HepG2 (cell line): ENCODE measurements at regions not wholly inside any gene's neighbourhood (a gene's known extent, or its start where the extent isn't known, plus 50 kb on each side); places are given as distances from the start of the nearest gene placed in this dataset.

Experiments used
- ATAC-seq: fragments of 200-7000 bp; cut with Tn5 transposase; 3 replicates; pipeline ENCODE4 v1.9.1; 2020; ENCODE audit warnings: mild to moderate bottlenecking, moderate library complexity
- BruUV-seq: library from RNA; stranded (reverse); fragments of 400-500 nt; replicated peaks from 2 replicates; lab custom pipeline; 2021; lab: Mats Ljungman, UMichigan
- CTCF ChIA-PET: fragments of 300-600 bp; formaldehyde crosslinking; extraction: SDS; loops from one replicate; lab custom pipeline; 2021; ENCODE audit warnings: low total read pairs, inconsistent platforms, low intra/inter-chr PET ratio; lab: Yijun Ruan, JAX
- POLR2A ChIA-PET: fragments of 350-600 bp; sonication (Branson Sonifier 250); formaldehyde crosslinking; loops from one replicate; lab custom pipeline; 2020; ENCODE audit warnings: antibody characterized with exemption, inconsistent platforms; lab: Yijun Ruan, JAX
- DNase-seq: peaks from one replicate; pipeline ENCODE4 v3.0.0-alpha.2; 2015; ENCODE audit warnings: low spot score
- FAIRE-seq: peaks from 3 replicates; lab custom pipeline; 2011; peaks lifted over from hg19 to GRCh38; lab: Jason Lieb, UNC
- H2AFZ ChIP-seq: one replicate; pipeline ENCODE4 v1.6.1; 2011; ENCODE audit warnings: low read length, inconsistent platforms
- H3K27ac ChIP-seq: fragments of 300-600 bp; 3 replicates; pipeline ENCODE4 v1.8.0; 2011; ENCODE audit warnings: mixed run types, mild to moderate bottlenecking, mixed read lengths, low read length, inconsistent platforms; ENCODE audit not compliant: insufficient read depth; ENCODE audit errors: extremely low read length
- H3K27me3 ChIP-seq, 2 experiments: fragments of 200-600 bp in 1 of 2; 2 replicates in 1 of 2; 3 replicates in 1 of 2; pipeline versions ENCODE4 v1.6.0 to v1.8.0; 2011; ENCODE audit warnings: low read length in 2 of 2, mild to moderate bottlenecking in 2 of 2, moderate library complexity in 2 of 2, inconsistent platforms in 1 of 2; ENCODE audit not compliant: insufficient read depth in 2 of 2, control insufficient read depth in 1 of 2
- H3K36me3 ChIP-seq, 2 experiments: fragments of 200-600 bp in 1 of 2; replicated peaks in 1 of 2; 2 replicates in 1 of 2; 3 replicates in 1 of 2; pipeline versions ENCODE4 v1.5.1 to v1.8.0; 2011; ENCODE audit warnings: low read length in 2 of 2, inconsistent platforms in 1 of 2; ENCODE audit not compliant: insufficient read depth in 2 of 2, control insufficient read depth in 1 of 2
- H3K4me1 ChIP-seq: 2 replicates; pipeline ENCODE4 v1.5.1; 2012; ENCODE audit warnings: low read length, inconsistent platforms; ENCODE audit not compliant: insufficient read depth
- H3K4me2 ChIP-seq: 2 replicates; pipeline ENCODE4 v1.6.0; 2011; ENCODE audit warnings: low read depth, low read length, inconsistent platforms
- H3K4me3 ChIP-seq, 3 experiments: fragments of 200-600 bp in 1 of 3; sonication (generic), shearing (Covaris generic) in 1 of 3; replicated peaks in 1 of 3; 2 replicates each; pipeline ENCODE4 v1.5.1; 2011 to 2016; ENCODE audit warnings: low read length in 3 of 3, inconsistent platforms in 2 of 3, low read depth in 2 of 3, mild to moderate bottlenecking in 2 of 3, control low read depth in 1 of 3, mixed read lengths in 1 of 3; ENCODE audit not compliant: insufficient read depth in 1 of 3
- H3K79me2 ChIP-seq: one replicate; pipeline ENCODE4 v1.6.1; 2011; ENCODE audit warnings: low read length, inconsistent platforms; ENCODE audit not compliant: insufficient read depth
- H3K9ac ChIP-seq: 2 replicates; pipeline ENCODE4 v1.6.0; 2011; ENCODE audit warnings: mild to moderate bottlenecking, low read depth, low read length, inconsistent platforms; ENCODE audit not compliant: insufficient read depth
- H3K9me3 ChIP-seq: 2 replicates; pipeline ENCODE4 v1.5.1; 2012; ENCODE audit warnings: mild to moderate bottlenecking, low read length
- H4K20me1 ChIP-seq: 2 replicates; pipeline ENCODE4 v1.6.0; 2011; ENCODE audit warnings: inconsistent platforms, mild to moderate bottlenecking, low read length, moderate library complexity; ENCODE audit not compliant: insufficient read depth
- CENPT ChIP-seq: sonication (generic); formaldehyde crosslinking; IDR thresholded peaks from 2 replicates; pipeline ENCODE4 v1.8.0; 2022; ENCODE audit warnings: low read depth, mild to moderate bottlenecking, moderate library complexity, missing genetic modification reagents
- CHCHD3 ChIP-seq: sonication (generic); formaldehyde crosslinking; IDR thresholded peaks from 2 replicates; pipeline ENCODE4 v1.8.0; 2022; ENCODE audit warnings: mild to moderate bottlenecking, missing genetic modification reagents, moderate library complexity
- GFI1 ChIP-seq: sonication (generic); formaldehyde crosslinking; IDR thresholded peaks from 2 replicates; pipeline ENCODE4 v1.5.0; 2020; ENCODE audit warnings: missing genetic modification reagents, mild to moderate bottlenecking, borderline replicate concordance
- IKZF4 ChIP-seq: sonication (generic); formaldehyde crosslinking; IDR thresholded peaks from 2 replicates; pipeline ENCODE4 v1.5.1; 2020; ENCODE audit warnings: borderline replicate concordance, mild to moderate bottlenecking, low read depth, missing genetic modification reagents; ENCODE audit errors: not compliant biosample characterization
- MED1 ChIP-seq: sonication (generic); formaldehyde crosslinking; IDR thresholded peaks from 2 replicates; pipeline ENCODE4 v1.4.0; 2020; ENCODE audit warnings: missing genetic modification reagents
- PHB2 ChIP-seq: fragments of 450-650 bp; IDR thresholded peaks from 2 replicates; pipeline ENCODE4 v1.6.1; 2018; ENCODE audit not compliant: partially characterized antibody
- RBAK ChIP-seq: sonication (generic); formaldehyde crosslinking; IDR thresholded peaks from 2 replicates; pipeline ENCODE4 v1.5.1; 2020; ENCODE audit warnings: mild to moderate bottlenecking, missing genetic modification reagents
- RFX5 ChIP-seq: IDR thresholded peaks from 2 replicates; pipeline ENCODE4 v1.6.1; 2011; ENCODE audit warnings: low read depth, low read length, improper control_type of control experiment
- SP1 ChIP-seq, 2 experiments: fragments of 450-650 bp in 1 of 2; sonication (generic) in 1 of 2; formaldehyde crosslinking in 1 of 2; IDR thresholded peaks; 2 replicates each; pipeline versions ENCODE4 v1.4.0 to v1.6.1; 2016 to 2020; ENCODE audit warnings: missing genetic modification reagents in 1 of 2
- SP140L ChIP-seq: sonication (generic); formaldehyde crosslinking; IDR thresholded peaks from 2 replicates; pipeline ENCODE4 v1.4.0; 2020; ENCODE audit warnings: missing genetic modification reagents, borderline replicate concordance
- SPEN ChIP-seq: sonication (generic); formaldehyde crosslinking; IDR thresholded peaks from 2 replicates; pipeline ENCODE4 v1.5.1; 2020; ENCODE audit warnings: low read depth, mild to moderate bottlenecking, missing genetic modification reagents
- TRIM24 ChIP-seq: sonication (generic); formaldehyde crosslinking; IDR thresholded peaks from 2 replicates; pipeline ENCODE4 v1.8.0; 2022; ENCODE audit warnings: mild to moderate bottlenecking, missing genetic modification reagents
- XRCC5 ChIP-seq: fragments of 200-400 bp; formaldehyde crosslinking; optimal IDR thresholded peaks from 2 replicates; pipeline ENCODE3; 2017; ENCODE audit warnings: mild to moderate bottlenecking, low read length
- ZNF251 ChIP-seq: sonication (generic); formaldehyde crosslinking; IDR thresholded peaks from 2 replicates; pipeline ENCODE4 v1.9.0; 2021; ENCODE audit warnings: mild to moderate bottlenecking, missing genetic modification reagents
- ZNF317 ChIP-seq: sonication (generic); formaldehyde crosslinking; IDR thresholded peaks from 2 replicates; pipeline ENCODE4 v1.5.0; 2020; ENCODE audit warnings: mild to moderate bottlenecking, missing genetic modification reagents
- ZNF431 ChIP-seq: sonication (generic); formaldehyde crosslinking; IDR thresholded peaks from 2 replicates; pipeline ENCODE4 v1.9.0; 2022; ENCODE audit warnings: missing genetic modification reagents, low read depth, mild to moderate bottlenecking, borderline replicate concordance
- ZNF563 ChIP-seq: sonication (generic); formaldehyde crosslinking; IDR thresholded peaks from 2 replicates; pipeline ENCODE4 v1.8.0; 2022; ENCODE audit warnings: mild to moderate bottlenecking, moderate library complexity, missing genetic modification reagents
- ZNF703 ChIP-seq: sonication (generic); formaldehyde crosslinking; IDR thresholded peaks from 2 replicates; pipeline ENCODE4 v1.5.1; 2020; ENCODE audit warnings: missing genetic modification reagents, mild to moderate bottlenecking, moderate library complexity, borderline replicate concordance
- ZNF816 ChIP-seq: sonication (generic); formaldehyde crosslinking; IDR thresholded peaks from 2 replicates; pipeline ENCODE4 v1.8.0; 2022; ENCODE audit warnings: missing genetic modification reagents, mild to moderate bottlenecking, borderline replicate concordance
- ZSCAN9 ChIP-seq: IDR thresholded peaks from 2 replicates; pipeline ENCODE4 v1.6.1; 2016; ENCODE audit warnings: borderline replicate concordance
- in situ Hi-C: cut with HindIII; loops from 2 replicates; pipeline ENCODE4 v1.10.0; 2017; ENCODE audit warnings: low pct_unique_long_range_greater_than_20kb; ENCODE audit not compliant: extremely low pct_ligation_motif_present
- intact Hi-C: fragments of 100-400 bp; cut with micrococcal nuclease; formaldehyde crosslinking; loops from one replicate; pipeline ENCODE4 v1.10.0; 2022; ENCODE audit not compliant: unreplicated experiment
- TF ChIP-seq, protein P1 (sequence below): sonication (generic); formaldehyde crosslinking; IDR thresholded peaks from 2 replicates; pipeline ENCODE4 v1.5.0; 2020; ENCODE audit warnings: mild to moderate bottlenecking, missing genetic modification reagents, borderline replicate concordance
- TF ChIP-seq, protein P2 (sequence below): sonication (generic); formaldehyde crosslinking; conservative IDR thresholded peaks from 2 replicates; pipeline ENCODE4 v1.5.0; 2020; ENCODE audit warnings: missing genetic modification reagents

DNA sequence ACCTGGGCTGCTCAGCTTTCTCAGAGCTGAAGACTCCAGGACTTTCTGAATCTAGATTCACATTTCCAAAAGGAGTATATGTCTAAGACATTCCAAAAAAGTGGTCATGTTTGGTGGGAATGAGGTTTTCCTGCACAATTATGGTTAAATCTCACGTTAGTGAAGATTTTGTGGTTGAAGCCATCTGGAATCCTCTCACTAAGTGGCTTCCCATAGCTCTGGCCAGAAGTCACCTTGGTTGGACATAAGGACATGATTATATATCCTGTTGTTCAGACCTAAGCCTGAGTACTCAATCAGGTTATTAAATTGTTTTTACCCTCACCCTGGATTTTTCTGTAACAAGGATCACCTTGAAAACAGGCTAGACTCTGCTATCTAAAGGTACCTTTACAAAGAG lies 176.1 kb upstream of the PLN start (continued):
- TF ChIP-seq, protein P1, sequence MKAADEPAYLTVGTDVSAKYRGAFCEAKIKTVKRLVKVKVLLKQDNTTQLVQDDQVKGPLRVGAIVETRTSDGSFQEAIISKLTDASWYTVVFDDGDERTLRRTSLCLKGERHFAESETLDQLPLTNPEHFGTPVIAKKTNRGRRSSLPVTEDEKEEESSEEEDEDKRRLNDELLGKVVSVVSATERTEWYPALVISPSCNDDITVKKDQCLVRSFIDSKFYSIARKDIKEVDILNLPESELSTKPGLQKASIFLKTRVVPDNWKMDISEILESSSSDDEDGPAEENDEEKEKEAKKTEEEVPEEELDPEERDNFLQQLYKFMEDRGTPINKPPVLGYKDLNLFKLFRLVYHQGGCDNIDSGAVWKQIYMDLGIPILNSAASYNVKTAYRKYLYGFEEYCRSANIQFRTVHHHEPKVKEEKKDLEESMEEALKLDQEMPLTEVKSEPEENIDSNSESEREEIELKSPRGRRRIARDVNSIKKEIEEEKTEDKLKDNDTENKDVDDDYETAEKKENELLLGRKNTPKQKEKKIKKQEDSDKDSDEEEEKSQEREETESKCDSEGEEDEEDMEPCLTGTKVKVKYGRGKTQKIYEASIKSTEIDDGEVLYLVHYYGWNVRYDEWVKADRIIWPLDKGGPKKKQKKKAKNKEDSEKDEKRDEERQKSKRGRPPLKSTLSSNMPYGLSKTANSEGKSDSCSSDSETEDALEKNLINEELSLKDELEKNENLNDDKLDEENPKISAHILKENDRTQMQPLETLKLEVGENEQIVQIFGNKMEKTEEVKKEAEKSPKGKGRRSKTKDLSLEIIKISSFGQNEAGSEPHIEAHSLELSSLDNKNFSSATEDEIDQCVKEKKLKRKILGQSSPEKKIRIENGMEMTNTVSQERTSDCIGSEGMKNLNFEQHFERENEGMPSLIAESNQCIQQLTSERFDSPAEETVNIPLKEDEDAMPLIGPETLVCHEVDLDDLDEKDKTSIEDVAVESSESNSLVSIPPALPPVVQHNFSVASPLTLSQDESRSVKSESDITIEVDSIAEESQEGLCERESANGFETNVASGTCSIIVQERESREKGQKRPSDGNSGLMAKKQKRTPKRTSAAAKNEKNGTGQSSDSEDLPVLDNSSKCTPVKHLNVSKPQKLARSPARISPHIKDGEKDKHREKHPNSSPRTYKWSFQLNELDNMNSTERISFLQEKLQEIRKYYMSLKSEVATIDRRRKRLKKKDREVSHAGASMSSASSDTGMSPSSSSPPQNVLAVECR (CRISPR knock-in tag) = no peak
- TF ChIP-seq RBAK (CRISPR knock-in tag) (no peak), SP1 (IDR thresholded peaks at IDR 0.05) (no peak), SP1 (CRISPR knock-in tag; IDR thresholded peaks at IDR 0.05) (no peak), PHB2 (no peak), ZSCAN9 (no peak), ZNF431 (CRISPR knock-in tag) (no peak), RFX5 (no peak), TRIM24 (CRISPR knock-in tag) (no peak), GFI1 (no peak), SPEN (CRISPR knock-in tag) (no peak), CENPT (CRISPR knock-in tag) (no peak)
- TF ChIP-seq, all 625 proteins: peak for 0

DNA sequence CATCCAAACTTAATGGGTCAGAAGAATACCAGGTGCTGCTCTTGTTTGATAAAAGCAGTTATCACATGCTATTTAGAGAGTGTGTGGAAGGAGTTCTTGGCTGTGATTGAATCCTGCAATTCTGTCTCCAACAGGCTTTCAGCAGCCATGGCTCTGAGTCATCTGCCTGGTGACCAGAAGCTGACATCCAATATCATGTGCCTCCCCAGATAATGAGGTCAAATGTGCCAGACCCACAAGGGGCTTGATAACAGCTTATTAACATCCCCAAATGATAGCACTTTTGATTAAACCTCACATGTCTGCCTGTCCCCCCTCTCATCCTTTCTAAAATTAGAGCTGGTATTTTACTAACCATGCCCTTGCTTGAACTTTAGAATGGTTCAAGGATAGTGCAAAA lies 175.7 kb upstream of the PLN start:
- no peak for FAIRE-seq
- Histone ChIP-seq H3K27me3 (no peaks in the 10 kb centered on the region), H4K20me1 (no peaks in the 10 kb centered on the region), H3K79me2 (no peaks in the 10 kb centered on the region), H3K9ac (no peak overlapping the region), H3K4me2 (no peak overlapping the region), H3K9me3 (peaks cover 17% of the 10 kb centered on the region; the same call in 1 of the 2 replicates), H3K27ac (no peak overlapping the region), H3K4me3 (no peak overlapping the region), H2AFZ (no peak overlapping the region), H3K36me3 (no peaks in the 10 kb centered on the region), H3K4me1 (no peaks in the 10 kb centered on the region)
- in situ Hi-C loops (no loop called here), intact Hi-C loops (no loop called here)
- ChIA-PET POLR2A (no interaction called here), CTCF (no interaction called here)
- ATAC-seq = no peak
- DNase-seq = no peak
- no TSS peak for BruUV-seq
- TF ChIP-seq SP140L (no peak), ZNF816 (CRISPR knock-in tag) (no peak), ZNF563 (CRISPR knock-in tag) (no peak), ZNF703 (CRISPR knock-in tag) (no peak), ZNF251 (CRISPR knock-in tag) (no peak), IKZF4 (CRISPR knock-in tag) (no peak), MED1 (CRISPR knock-in tag) (no peak), XRCC5 (no peak), CHCHD3 (no peak), ZNF317 (no peak)
- TF ChIP-seq, protein P2, sequence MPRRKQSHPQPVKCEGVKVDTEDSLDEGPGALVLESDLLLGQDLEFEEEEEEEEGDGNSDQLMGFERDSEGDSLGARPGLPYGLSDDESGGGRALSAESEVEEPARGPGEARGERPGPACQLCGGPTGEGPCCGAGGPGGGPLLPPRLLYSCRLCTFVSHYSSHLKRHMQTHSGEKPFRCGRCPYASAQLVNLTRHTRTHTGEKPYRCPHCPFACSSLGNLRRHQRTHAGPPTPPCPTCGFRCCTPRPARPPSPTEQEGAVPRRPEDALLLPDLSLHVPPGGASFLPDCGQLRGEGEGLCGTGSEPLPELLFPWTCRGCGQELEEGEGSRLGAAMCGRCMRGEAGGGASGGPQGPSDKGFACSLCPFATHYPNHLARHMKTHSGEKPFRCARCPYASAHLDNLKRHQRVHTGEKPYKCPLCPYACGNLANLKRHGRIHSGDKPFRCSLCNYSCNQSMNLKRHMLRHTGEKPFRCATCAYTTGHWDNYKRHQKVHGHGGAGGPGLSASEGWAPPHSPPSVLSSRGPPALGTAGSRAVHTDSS (CRISPR knock-in tag) = no peak
